K562 (cell line): ENCODE measurements at regions not wholly inside any gene's neighbourhood (a gene's known extent, or its start where the extent isn't known, plus 50 kb on each side); places are given as distances from the start of the nearest gene placed in this dataset.

Experiments used
- ATAC-seq: fragments of 200-7000 bp; cut with Tn5 transposase; 3 replicates; pipeline ENCODE4 v1.9.1; 2020; ENCODE audit warnings: moderate library complexity
- BruUV-seq: library from RNA; stranded (reverse); fragments of 400-500 nt; replicated peaks from 2 replicates; lab custom pipeline; 2021; lab: Mats Ljungman, UMichigan
- CTCF ChIA-PET: fragments of 300-600 bp; formaldehyde crosslinking; extraction: SDS; loops from one replicate; lab custom pipeline; 2021; ENCODE audit warnings: low intra/inter-chr PET ratio; lab: Yijun Ruan, JAX
- POLR2A ChIA-PET: fragments of 300-600, 350-650 bp; sonication (Branson Sonifier 250); formaldehyde crosslinking; extraction: SDS; loops from one replicate; lab custom pipeline; 2021; ENCODE audit warnings: antibody characterized with exemption, inconsistent platforms; lab: Yijun Ruan, JAX
- DNase-seq, 4 experiments: peaks; one replicate each; pipeline versions ENCODE4 v3.0.0 to v3.0.0-alpha.2; 2011 to 2018; ENCODE audit warnings: low spot score in 3 of 4, mixed read lengths in 3 of 4; ENCODE audit errors: extremely low read depth in 1 of 4
- FAIRE-seq: peaks from 2 replicates; lab custom pipeline; 2011; peaks lifted over from hg19 to GRCh38; lab: Jason Lieb, UNC
- H2AFZ ChIP-seq: 2 replicates; pipeline ENCODE4 v1.6.0; 2011; ENCODE audit warnings: low read depth, low read length, control low read depth, inconsistent platforms
- H3K27ac ChIP-seq: fragments of 200-600 bp; 3 replicates; pipeline ENCODE4 v1.8.0; 2011; ENCODE audit warnings: low read depth, mild to moderate bottlenecking, control low read depth, inconsistent platforms, low read length, moderate library complexity, mixed read lengths; ENCODE audit errors: extremely low read depth
- H3K27me3 ChIP-seq, 2 experiments: fragments of 300-600 bp in 1 of 2; 2 replicates in 1 of 2; 3 replicates in 1 of 2; pipeline versions ENCODE4 v1.6.0 to v1.8.0; 2011; ENCODE audit warnings: inconsistent platforms in 2 of 2, low read length in 2 of 2, mild to moderate bottlenecking in 1 of 2, mixed read lengths in 1 of 2, moderate library complexity in 1 of 2; ENCODE audit not compliant: control insufficient read depth in 2 of 2, insufficient read depth in 2 of 2
- H3K36me3 ChIP-seq: fragments of 300-600 bp; 3 replicates; pipeline ENCODE4 v1.8.0; 2011; ENCODE audit warnings: mild to moderate bottlenecking, low read length, inconsistent platforms; ENCODE audit not compliant: control insufficient read depth, insufficient read depth
- H3K4me1 ChIP-seq, 2 experiments: fragments of 200-600 bp in 1 of 2; replicated peaks in 1 of 2; 2 replicates in 1 of 2; 3 replicates in 1 of 2; pipeline versions ENCODE4 v1.5.1 to v1.8.0; 2011; ENCODE audit warnings: inconsistent platforms in 2 of 2, low read length in 2 of 2, mild to moderate bottlenecking in 1 of 2, mixed read lengths in 1 of 2, moderate library complexity in 1 of 2; ENCODE audit not compliant: control insufficient read depth in 2 of 2, insufficient read depth in 2 of 2
- H3K4me2 ChIP-seq: 2 replicates; pipeline ENCODE4 v1.6.1; 2011; ENCODE audit warnings: low read length, control low read depth, inconsistent platforms, mixed read lengths; ENCODE audit not compliant: insufficient read depth
- H3K4me3 ChIP-seq: fragments of 200-600 bp; sonication (generic), shearing (Covaris generic); 2 replicates; pipeline ENCODE4 v1.5.1; 2016; ENCODE audit warnings: control low read depth, inconsistent platforms
- H3K79me2 ChIP-seq: fragments of 200-600 bp; 3 replicates; pipeline ENCODE4 v1.8.0; 2011; ENCODE audit warnings: low read length, inconsistent platforms; ENCODE audit not compliant: control insufficient read depth, insufficient read depth
- H3K9ac ChIP-seq, 2 experiments: 2 replicates each; pipeline versions ENCODE4 v1.6.0 to v1.6.1; 2011; ENCODE audit warnings: low read depth in 2 of 2, low read length in 2 of 2, control low read depth in 1 of 2, inconsistent platforms in 1 of 2, mild to moderate bottlenecking in 1 of 2, mixed read lengths in 1 of 2; ENCODE audit not compliant: insufficient read depth in 1 of 2
- H3K9me1 ChIP-seq: one replicate; pipeline ENCODE4 v1.6.0; 2011; ENCODE audit warnings: inconsistent platforms, mild to moderate bottlenecking, low read length, moderate library complexity; ENCODE audit not compliant: control insufficient read depth, insufficient read depth
- H3K9me3 ChIP-seq: replicated peaks from 2 replicates; pipeline ENCODE4 v1.5.1; 2011; ENCODE audit warnings: low read depth, low read length, inconsistent platforms; ENCODE audit not compliant: control insufficient read depth, insufficient read depth
- H4K20me1 ChIP-seq: replicated peaks from 2 replicates; pipeline ENCODE4 v1.6.1; 2011; ENCODE audit warnings: low read length, inconsistent platforms, mixed read lengths; ENCODE audit not compliant: control insufficient read depth, insufficient read depth
- CBFA2T2 ChIP-seq: fragments of 450-650 bp; conservative IDR thresholded peaks from 2 replicates; pipeline ENCODE4 v1.6.1; 2017; ENCODE audit warnings: mild to moderate bottlenecking
- CEBPB ChIP-seq: fragments of 450-650 bp; IDR thresholded peaks from 2 replicates; pipeline ENCODE4 v1.6.1; 2016; ENCODE audit warnings: missing genetic modification characterization, missing compliant biosample characterization
- MECOM ChIP-seq: fragments of 250-450 bp; sonication (Bioruptor Pico); IDR thresholded peaks from 2 replicates; pipeline ENCODE4 v1.8.0; 2022; ENCODE audit warnings: inconsistent platforms
- PTTG1 ChIP-seq: fragments of 450-650 bp; IDR thresholded peaks from 2 replicates; pipeline ENCODE4 v1.6.1; 2016; ENCODE audit warnings: low read depth, mild to moderate bottlenecking, missing genetic modification characterization, missing compliant biosample characterization
- SIN3B ChIP-seq: fragments of 450-650 bp; IDR thresholded peaks from 2 replicates; pipeline ENCODE4 v1.6.1; 2017; ENCODE audit warnings: low read depth, mild to moderate bottlenecking, moderate library complexity
- ZNF146 ChIP-seq: IDR thresholded peaks from one replicate; pipeline ENCODE4 v1.6.1; 2018; ENCODE audit warnings: missing compliant biosample characterization; ENCODE audit not compliant: unreplicated experiment
- ZNF24 ChIP-seq: fragments of 450-650 bp; IDR thresholded peaks from 2 replicates; pipeline ENCODE4 v1.6.1; 2016
- ZNF282 ChIP-seq: sonication (generic); formaldehyde crosslinking; IDR thresholded peaks from 2 replicates; pipeline ENCODE4 v1.8.1; 2023; ENCODE audit warnings: missing genetic modification reagents
- WGBS: fragments of 100-300 bp; shearing (Covaris generic); methylation state at CpG from one replicate; pipeline ENCODE4 v1.1.6; 2016; ENCODE audit warnings: low coverage, mixed read lengths; ENCODE audit not compliant: insufficient coverage; ENCODE audit errors: missing lambda C conversion rate; 5-methylcytosine and 5-hydroxymethylcytosine counted together
- in situ Hi-C: fragments of 300-500 bp; cut with MboI; formaldehyde crosslinking; loops from 4 replicates; pipeline ENCODE4 v1.15.0; 2018; ENCODE audit warnings: inconsistent platforms, mixed read lengths
- intact Hi-C: fragments of 100-400 bp; cut with micrococcal nuclease; formaldehyde crosslinking; loops from 2 replicates; pipeline ENCODE4 v1.14.2; 2022
- TF ChIP-seq, protein P1 (sequence below): fragments of 450-650 bp; IDR thresholded peaks from 2 replicates; pipeline ENCODE4 v1.6.1; 2016; ENCODE audit warnings: mild to moderate bottlenecking
- TF ChIP-seq, protein P2 (sequence below): fragments of 450-650 bp; IDR thresholded peaks from 2 replicates; pipeline ENCODE4 v1.6.1; 2017; ENCODE audit warnings: antibody characterized with exemption, mild to moderate bottlenecking

DNA sequence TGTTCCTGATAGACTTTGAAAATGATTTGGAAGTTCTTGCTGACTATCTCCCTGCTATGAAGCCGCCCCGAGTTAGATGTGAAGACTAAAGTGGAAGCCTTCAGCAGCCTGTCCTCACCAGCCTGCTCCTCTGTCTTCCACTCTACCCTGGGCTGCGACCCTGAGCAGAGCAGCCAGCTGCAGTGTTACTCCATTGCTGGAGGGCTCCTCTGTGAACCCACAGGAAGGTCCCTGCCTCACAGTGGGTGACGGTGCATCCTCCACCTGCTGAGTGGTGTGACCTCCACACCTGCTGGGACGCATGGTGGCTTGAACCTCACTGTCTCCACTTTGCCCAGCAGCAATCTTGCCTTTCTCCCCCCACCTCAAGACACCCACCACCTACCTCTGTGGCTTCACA lies 116.4 kb downstream of the IRS2 start (continued):
- TF ChIP-seq, protein P1, sequence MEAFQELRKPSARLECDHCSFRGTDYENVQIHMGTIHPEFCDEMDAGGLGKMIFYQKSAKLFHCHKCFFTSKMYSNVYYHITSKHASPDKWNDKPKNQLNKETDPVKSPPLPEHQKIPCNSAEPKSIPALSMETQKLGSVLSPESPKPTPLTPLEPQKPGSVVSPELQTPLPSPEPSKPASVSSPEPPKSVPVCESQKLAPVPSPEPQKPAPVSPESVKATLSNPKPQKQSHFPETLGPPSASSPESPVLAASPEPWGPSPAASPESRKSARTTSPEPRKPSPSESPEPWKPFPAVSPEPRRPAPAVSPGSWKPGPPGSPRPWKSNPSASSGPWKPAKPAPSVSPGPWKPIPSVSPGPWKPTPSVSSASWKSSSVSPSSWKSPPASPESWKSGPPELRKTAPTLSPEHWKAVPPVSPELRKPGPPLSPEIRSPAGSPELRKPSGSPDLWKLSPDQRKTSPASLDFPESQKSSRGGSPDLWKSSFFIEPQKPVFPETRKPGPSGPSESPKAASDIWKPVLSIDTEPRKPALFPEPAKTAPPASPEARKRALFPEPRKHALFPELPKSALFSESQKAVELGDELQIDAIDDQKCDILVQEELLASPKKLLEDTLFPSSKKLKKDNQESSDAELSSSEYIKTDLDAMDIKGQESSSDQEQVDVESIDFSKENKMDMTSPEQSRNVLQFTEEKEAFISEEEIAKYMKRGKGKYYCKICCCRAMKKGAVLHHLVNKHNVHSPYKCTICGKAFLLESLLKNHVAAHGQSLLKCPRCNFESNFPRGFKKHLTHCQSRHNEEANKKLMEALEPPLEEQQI: no peak
- no peak for TF ChIP-seq CBFA2T2
- TF ChIP-seq, all 486 proteins: peak for 0

DNA sequence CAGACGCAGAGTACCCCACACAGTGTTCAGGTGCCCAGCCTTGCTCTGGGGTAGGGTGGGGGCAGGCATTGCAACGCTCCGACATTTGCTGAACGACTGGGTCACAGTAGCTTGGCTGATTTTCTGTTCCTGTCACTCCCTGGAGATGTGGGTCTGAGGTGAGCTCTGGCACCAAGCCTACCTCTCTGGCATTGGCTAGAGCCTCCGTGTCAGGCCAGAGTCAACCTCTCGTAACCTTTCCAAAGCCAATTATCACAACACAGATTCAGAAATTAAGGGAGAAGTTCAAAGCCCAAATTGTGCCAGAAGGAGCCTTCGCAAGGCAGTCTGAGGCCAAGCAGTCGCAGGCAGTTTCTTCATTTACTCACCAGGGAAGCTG lies 117.2 kb downstream of the IRS2 start:
- no peaks in the 10 kb centered on the region for H3K79me2 ChIP-seq
- peaks cover 3 to 24% of the 10 kb centered on the region in 2 experiments; a peak in 3 of 5 replicates for H3K27me3 ChIP-seq
- H3K27ac ChIP-seq: no peak overlapping the region
- no peaks in the 10 kb centered on the region for H3K9me1 ChIP-seq
- no peak overlapping the region for H3K4me2 ChIP-seq
- CTCF ChIA-PET: no interaction called here
- no peak for FAIRE-seq
- H3K9me3 ChIP-seq: no peaks in the 10 kb centered on the region
- H4K20me1 ChIP-seq: 0 out of 2 replicates have a peak, but pooled peaks cover 3% of the 10 kb centered on the region
- H3K4me1 ChIP-seq: peaks cover 0 to 3% of the 10 kb centered on the region in 2 experiments; a peak in 2 of 5 replicates
- ATAC-seq: no peak
- POLR2A ChIA-PET: interaction anchor here (0.6 kb wide), 1 partner anchor 94 kb away, joined by 3 read pairs; no protein-coding TSS in a partner anchor
- H3K36me3 ChIP-seq: no peaks in the 10 kb centered on the region
- intact Hi-C loops: no loop called here
- no peak for DNase-seq
- H2AFZ ChIP-seq: no peak overlapping the region
- H3K9ac ChIP-seq: no peak overlapping the region
- BruUV-seq: no TSS peak
- WGBS: 15% methylated on average over 8 of the region's 8 CpGs
- in situ Hi-C loops: no loop called here
- no peak overlapping the region for H3K4me3 ChIP-seq
- TF ChIP-seq, protein P2, sequence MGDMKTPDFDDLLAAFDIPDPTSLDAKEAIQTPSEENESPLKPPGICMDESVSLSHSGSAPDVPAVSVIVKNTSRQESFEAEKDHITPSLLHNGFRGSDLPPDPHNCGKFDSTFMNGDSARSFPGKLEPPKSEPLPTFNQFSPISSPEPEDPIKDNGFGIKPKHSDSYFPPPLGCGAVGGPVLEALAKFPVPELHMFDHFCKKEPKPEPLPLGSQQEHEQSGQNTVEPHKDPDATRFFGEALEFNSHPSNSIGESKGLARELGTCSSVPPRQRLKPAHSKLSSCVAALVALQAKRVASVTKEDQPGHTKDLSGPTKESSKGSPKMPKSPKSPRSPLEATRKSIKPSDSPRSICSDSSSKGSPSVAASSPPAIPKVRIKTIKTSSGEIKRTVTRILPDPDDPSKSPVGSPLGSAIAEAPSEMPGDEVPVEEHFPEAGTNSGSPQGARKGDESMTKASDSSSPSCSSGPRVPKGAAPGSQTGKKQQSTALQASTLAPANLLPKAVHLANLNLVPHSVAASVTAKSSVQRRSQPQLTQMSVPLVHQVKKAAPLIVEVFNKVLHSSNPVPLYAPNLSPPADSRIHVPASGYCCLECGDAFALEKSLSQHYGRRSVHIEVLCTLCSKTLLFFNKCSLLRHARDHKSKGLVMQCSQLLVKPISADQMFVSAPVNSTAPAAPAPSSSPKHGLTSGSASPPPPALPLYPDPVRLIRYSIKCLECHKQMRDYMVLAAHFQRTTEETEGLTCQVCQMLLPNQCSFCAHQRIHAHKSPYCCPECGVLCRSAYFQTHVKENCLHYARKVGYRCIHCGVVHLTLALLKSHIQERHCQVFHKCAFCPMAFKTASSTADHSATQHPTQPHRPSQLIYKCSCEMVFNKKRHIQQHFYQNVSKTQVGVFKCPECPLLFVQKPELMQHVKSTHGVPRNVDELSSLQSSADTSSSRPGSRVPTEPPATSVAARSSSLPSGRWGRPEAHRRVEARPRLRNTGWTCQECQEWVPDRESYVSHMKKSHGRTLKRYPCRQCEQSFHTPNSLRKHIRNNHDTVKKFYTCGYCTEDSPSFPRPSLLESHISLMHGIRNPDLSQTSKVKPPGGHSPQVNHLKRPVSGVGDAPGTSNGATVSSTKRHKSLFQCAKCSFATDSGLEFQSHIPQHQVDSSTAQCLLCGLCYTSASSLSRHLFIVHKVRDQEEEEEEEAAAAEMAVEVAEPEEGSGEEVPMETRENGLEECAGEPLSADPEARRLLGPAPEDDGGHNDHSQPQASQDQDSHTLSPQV: no peak
- TF ChIP-seq SIN3B (no peak), PTTG1 (tag) (no peak), MECOM (CRISPR knock-in tag) (no peak), ZNF282 (CRISPR knock-in tag) (no peak), CEBPB (tag) (no peak), ZNF146 (no peak), ZNF24 (no peak)
